Stomach (tissue), 8 donors: ENCODE measurements at regions not wholly inside any gene's neighbourhood (a gene's known extent, or its start where the extent isn't known, plus 50 kb on each side); places are given as distances from the start of the nearest gene placed in this dataset.
"Not testable (repeated sequence)": the region's sequence is repeated elsewhere in the genome, so short reads cannot be mapped to it uniquely, and the experiment has no call there.

Experiments used
- DNase-seq, 2 donors: peaks; one replicate each; pipeline versions ENCODE4 v3.0.0 to v3.0.0-alpha.2; 2013 to 2019
- H3K27ac ChIP-seq, 5 donors: fragments of 200-600 bp in 4 of 5; sonication (generic) in 4 of 5; one replicate each; pipeline ENCODE4 v1.5.1; 2013 to 2019; ENCODE audit warnings: mild to moderate bottlenecking in 1 of 5, moderate library complexity in 1 of 5
- H3K27me3 ChIP-seq, 3 donors: fragments of 200-600 bp; sonication (generic); one replicate each; pipeline ENCODE4 v1.5.1; 2017 to 2019; ENCODE audit warnings: mixed run types in 1 of 3
- H3K36me3 ChIP-seq, 4 donors: fragments of 200-600 bp; sonication (generic); 1 replicate in 3 of 4; 2 replicates in 1 of 4; pipeline ENCODE4 v1.5.1; 2016 to 2019
- H3K4me1 ChIP-seq, 4 donors: fragments of 200-600 bp; sonication (generic); one replicate each; pipeline ENCODE4 v1.5.1; 2016 to 2019
- H3K4me3 ChIP-seq, 4 donors: fragments of 200-600 bp; sonication (generic) in 3 of 4; one replicate each; pipeline ENCODE4 v1.5.1; 2016 to 2019; ENCODE audit warnings: mild to moderate bottlenecking in 1 of 4
- H3K9me3 ChIP-seq, 4 donors: fragments of 200-600 bp; sonication (generic); one replicate each; pipeline ENCODE4 v1.5.1; 2016 to 2019
- CTCF ChIP-seq, 7 experiments: fragments of 450-650 bp in 4 of 7; fragments of 200-600 bp in 3 of 7; sonication (generic) in 3 of 7; IDR thresholded peaks; one replicate each; pipeline ENCODE4 v1.5.1; 2016 to 2019; ENCODE audit warnings: antibody characterized with exemption in 7 of 7, control low read depth in 2 of 7, mild to moderate bottlenecking in 1 of 7
- EP300 ChIP-seq: sonication (generic); formaldehyde crosslinking; IDR thresholded peaks from one replicate; pipeline ENCODE4 v1.6.1; 2017; ENCODE audit warnings: antibody characterized with exemption
- POLR2A ChIP-seq, 4 donors: fragments of 450-650 bp; IDR thresholded peaks; one replicate each; pipeline ENCODE4 v1.6.1; 2016; ENCODE audit warnings: antibody characterized with exemption in 4 of 4, control low read depth in 2 of 4, mild to moderate bottlenecking in 1 of 4, moderate library complexity in 1 of 4
- POLR2AphosphoS5 ChIP-seq, 3 donors: sonication (generic); formaldehyde crosslinking; IDR thresholded peaks; one replicate each; pipeline ENCODE4 v1.6.1; 2016; ENCODE audit warnings: antibody characterized with exemption in 3 of 3
- WGBS, 5 donors: extraction: QIAGEN DNeasy Blood & Tissue Kit in 3 of 5; methylation state at CpG; one replicate each; pipeline versions ENCODE4 v1.1.5 to v1.1.7; 2013 to 2018; 5-methylcytosine and 5-hydroxymethylcytosine counted together
- intact Hi-C: fragments of 100-400 bp; cut with DNase I; formaldehyde crosslinking; loops from one replicate; pipeline ENCODE4 v1.15.1; 2023; ENCODE audit warnings: low total_unique reads
- donor health status: healthy with polysubstance abuse.
- donor health status: Bipolar disorder and iron deficiency.
- donor health status: healthy.

- H3K36me3 ChIP-seq, H3K4me1 ChIP-seq, H3K4me3 ChIP-seq, intact Hi-C loops, H3K27me3 ChIP-seq, H3K9me3 ChIP-seq: not testable (repeated sequence)
- TF ChIP-seq POLR2AphosphoS5 (IDR thresholded peaks at IDR 0.05): peak in 1 of 3 donors; percentile 37
- peak in 1 of 2 donors; percentile 71 for DNase-seq
- peak overlapping the region in 4 of 5 donors; percentile 31 to 71 (median 51) for H3K27ac ChIP-seq
- 58 to 77% (median 75%) methylated on average over 31 to 41 of the region's 41 CpGs for WGBS, 5 donors
Observed at GRCh38 chr16:29184738-29185438, 200.0 kb downstream of the LAT start.

DNA sequence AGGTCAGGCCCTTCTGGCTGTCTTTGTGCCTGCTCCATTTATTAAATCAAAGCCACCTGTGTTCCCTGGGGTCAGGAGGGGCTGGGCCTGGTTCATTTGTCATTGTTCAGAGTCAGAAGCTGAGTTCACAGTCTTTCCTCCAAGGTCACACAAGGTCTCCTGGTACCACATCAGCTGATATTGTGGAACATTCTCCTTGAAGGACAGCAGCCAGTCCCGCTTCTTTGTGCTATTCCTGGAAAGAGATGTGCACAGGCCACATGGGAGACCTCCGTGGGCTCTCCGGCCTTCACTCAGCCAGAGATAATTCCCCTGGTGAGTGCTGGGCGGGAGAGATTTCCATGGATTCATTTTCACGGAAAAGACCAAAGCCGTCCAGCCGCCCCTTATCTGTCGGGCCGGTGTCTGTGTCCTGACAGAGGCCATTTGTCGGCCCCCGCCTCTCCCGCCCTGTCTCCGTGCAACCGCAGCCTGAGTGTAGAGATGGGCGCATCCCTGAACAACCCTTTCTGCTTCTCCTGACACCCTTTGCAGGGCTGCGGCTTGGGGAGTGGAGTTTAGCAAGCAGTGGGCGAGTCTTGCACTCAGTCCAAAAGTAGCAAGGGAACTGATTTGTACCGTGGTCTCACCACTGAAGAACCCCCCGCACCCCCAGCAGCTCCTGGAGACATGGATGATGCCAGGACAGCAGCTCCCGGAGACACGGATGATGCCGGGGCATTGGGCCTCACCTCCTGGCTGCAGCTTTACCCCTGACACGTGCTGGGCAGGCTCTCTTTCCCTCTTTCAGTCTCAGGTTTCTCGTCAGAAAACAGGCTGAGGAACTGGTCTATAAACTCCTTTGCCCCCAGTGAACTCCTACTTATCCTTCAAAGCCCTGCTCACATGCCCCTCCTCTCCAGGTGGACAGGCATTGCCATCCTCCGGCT is 198.4 kb downstream of the LAT start:
- intact Hi-C loops, DNase-seq, H3K27me3 ChIP-seq, H3K4me3 ChIP-seq, H3K36me3 ChIP-seq, H3K9me3 ChIP-seq, H3K27ac ChIP-seq, H3K4me1 ChIP-seq: not testable (repeated sequence)
- 88 to 93% (median 92%) methylated on average over 18 to 25 of the region's 25 CpGs for WGBS, 5 donors

DNA sequence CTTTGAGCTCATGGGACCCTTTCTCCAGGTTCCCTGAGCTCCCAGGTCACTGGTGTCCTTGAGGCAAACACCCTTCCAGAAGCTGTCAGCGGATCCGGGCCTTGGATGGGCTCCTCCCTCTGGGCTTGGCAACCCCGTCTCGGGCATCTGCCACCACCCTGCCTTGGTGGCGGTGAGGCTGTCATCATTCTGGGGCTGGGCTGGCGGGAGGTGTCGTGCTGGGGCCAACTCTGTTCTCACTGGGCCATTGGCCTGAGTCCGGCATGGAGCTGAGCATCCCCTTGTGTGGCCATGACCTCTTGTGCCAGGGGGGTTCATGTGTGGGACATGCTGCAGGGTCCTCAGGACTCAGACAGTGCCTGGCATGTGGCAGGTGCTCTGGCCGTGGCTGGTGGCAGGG is 197.6 kb downstream of the LAT start:
- peaks cover 0 to 8% (median 2%) of the 10 kb centered on the region in 4 donors for H3K4me1 ChIP-seq
- H3K27me3 ChIP-seq: no peaks in the 10 kb centered on the region
- no peaks in the 10 kb centered on the region for H3K9me3 ChIP-seq
- H3K4me3 ChIP-seq: no peak overlapping the region
- intact Hi-C loops: no loop called here
- 90 to 96% (median 93%) methylated on average over 4 to 9 of the region's 9 CpGs; no CpG with 5 or more reads in 1 of the 5 donors for WGBS, 5 donors
- no peak for DNase-seq
- TF ChIP-seq POLR2A (IDR thresholded peaks at IDR 0.05) (no peak), EP300 (no peak), POLR2AphosphoS5 (IDR thresholded peaks at IDR 0.05) (no peak), CTCF (IDR thresholded peaks at IDR 0.05) (no peak)
- no peak overlapping the region for H3K27ac ChIP-seq
- H3K36me3 ChIP-seq: no peaks in the 10 kb centered on the region

DNA sequence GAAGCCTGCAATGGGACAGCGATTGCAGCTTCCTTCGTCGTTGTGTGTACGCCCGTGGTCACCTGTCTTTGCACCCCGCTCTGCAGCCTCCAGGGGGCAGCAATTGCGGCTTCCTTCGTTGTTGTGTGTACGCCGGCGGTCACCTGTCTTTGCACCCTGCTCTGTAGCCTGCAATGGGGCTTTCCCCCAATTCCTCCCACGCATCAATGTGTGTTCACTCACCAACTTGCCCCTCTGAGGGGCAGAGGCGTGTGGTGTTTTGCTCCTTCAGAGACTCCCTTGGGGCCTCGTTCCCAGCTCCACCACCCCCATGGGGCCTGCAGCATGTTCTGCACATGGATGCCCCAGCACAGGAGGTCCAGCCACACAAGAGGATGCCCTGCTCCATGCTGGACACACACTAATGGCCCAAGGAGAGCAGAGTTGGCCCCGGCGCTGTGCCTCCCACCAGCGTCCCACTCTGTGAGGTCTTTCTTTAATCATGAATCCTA is 197.1 kb downstream of the LAT start:
- H3K4me1 ChIP-seq, H3K36me3 ChIP-seq, intact Hi-C loops, H3K9me3 ChIP-seq, H3K4me3 ChIP-seq, H3K27ac ChIP-seq, H3K27me3 ChIP-seq, DNase-seq: not testable (repeated sequence)
- WGBS, 5 donors: 68 to 88% (median 81%) methylated on average over 16 to 17 of the region's 17 CpGs

DNA sequence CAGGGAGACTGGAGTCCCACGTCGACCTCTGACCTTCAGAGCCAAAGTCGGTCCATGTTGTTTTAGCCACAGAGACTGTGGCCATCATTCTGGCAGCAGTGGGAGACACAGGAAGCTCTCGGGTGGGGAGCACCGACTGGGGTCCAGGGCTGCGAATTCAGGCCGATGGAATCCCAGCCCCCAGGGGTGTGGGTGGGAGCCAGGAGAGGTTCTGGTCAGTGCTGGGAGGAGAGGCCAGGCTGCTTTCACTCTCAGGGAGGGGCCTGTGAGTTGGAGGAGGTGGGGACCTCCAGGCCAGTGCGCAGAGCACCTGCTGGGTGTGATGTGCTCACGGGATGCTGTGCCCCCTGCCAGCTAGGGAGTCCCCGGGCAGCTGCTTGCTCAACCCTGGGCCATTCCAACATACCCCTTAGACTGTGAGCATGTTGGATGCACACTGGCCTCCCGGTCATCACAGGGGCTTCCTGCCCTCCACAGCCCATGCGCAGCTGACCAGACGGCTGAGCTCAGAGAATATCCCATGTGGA is 196.5 kb downstream of the LAT start:
- H3K27ac ChIP-seq, intact Hi-C loops, H3K4me1 ChIP-seq, H3K27me3 ChIP-seq, H3K9me3 ChIP-seq, DNase-seq, H3K36me3 ChIP-seq, H3K4me3 ChIP-seq: not testable (repeated sequence)
- 91 to 100% (median 95%) methylated on average over 3 to 13 of the region's 13 CpGs for WGBS, 5 donors

- 94 to 100% (median 95%) methylated on average over 4 to 15 of the region's 15 CpGs for WGBS, 5 donors
- intact Hi-C loops, DNase-seq: not testable (repeated sequence)
Observed at GRCh38 chr16:29180206-29180600, 195.4 kb downstream of the LAT start.

GRCh38 chr16:29179401-29180205 is 194.8 kb downstream of the LAT start:
- intact Hi-C loops, H3K36me3 ChIP-seq, DNase-seq, H3K9me3 ChIP-seq, H3K4me3 ChIP-seq, H3K4me1 ChIP-seq, H3K27me3 ChIP-seq: not testable (repeated sequence)
- peak overlapping the region in 3 of 5 donors; percentile 27 to 56 (median 32) for H3K27ac ChIP-seq
- 78 to 91% (median 90%) methylated on average over 18 to 25 of the region's 25 CpGs for WGBS, 5 donors

More at GRCh38 chr16:29180206-29180600, 195.4 kb downstream of the LAT start:
- H3K27ac ChIP-seq, H3K36me3 ChIP-seq, H3K27me3 ChIP-seq, H3K4me1 ChIP-seq, H3K4me3 ChIP-seq, H3K9me3 ChIP-seq: not testable (repeated sequence)

DNA sequence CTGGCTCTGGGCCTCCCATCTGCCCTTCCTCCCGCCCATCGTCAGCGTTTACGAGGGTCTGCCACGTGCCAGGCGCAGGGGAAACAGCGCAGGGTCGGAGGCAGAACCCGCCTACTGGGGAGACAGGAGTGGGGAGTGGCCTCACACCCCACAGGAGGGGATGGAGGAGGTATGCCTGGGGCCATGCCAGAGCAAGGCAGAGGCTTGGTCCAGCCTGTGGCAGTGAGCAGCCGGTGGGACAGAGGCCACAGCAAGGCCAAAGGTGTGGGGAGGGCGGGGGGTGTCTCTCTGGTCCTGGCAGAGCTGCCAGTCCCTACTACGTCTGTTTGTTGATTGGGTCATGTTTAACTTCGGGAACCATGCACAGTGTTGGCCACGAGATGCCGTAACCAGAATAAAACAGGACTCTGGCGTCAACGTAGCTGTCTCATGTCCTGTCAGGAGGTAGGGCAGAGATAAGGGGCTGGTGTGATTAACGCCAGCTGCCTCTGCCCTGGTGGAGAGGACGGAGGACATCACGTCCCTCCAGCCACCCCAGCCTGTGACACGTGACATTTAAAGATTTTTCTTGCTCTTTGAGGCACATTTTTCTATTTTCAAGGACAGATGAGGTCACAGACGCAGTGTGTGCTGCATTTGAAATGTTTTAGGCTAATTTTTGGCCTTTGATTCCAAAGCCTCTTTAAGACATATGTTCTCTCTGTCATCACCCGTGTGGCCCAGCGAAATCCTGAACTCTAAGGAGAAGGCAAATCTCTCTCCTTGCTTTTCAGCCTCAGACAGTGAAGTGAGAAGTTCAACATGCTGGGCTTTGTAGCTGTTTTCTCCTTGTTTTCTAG is 193.3 kb downstream of the LAT start:
- peak overlapping the region in 2 of 5 donors; percentile 14 to 42 for H3K27ac ChIP-seq
- H3K4me1 ChIP-seq, intact Hi-C loops, H3K4me3 ChIP-seq, H3K36me3 ChIP-seq, H3K27me3 ChIP-seq, H3K9me3 ChIP-seq, DNase-seq: not testable (repeated sequence)
- WGBS, 5 donors: 37 to 67% (median 45%) methylated on average over 7 to 23 of the region's 24 CpGs
